HEK293 (cell line): ENCODE measurements at regions not wholly inside any gene's neighbourhood (a gene's known extent, or its start where the extent isn't known, plus 50 kb on each side); places are given as distances from the start of the nearest gene placed in this dataset.

Source experiments
- ZNF155 ChIP-seq: fragments of 450-650 bp; formaldehyde crosslinking; IDR thresholded peaks from 2 replicates; pipeline ENCODE4 v1.5.1; 2016; ENCODE audit warnings: missing biosample characterization, missing genetic modification characterization
- ZNF157 ChIP-seq: fragments of 450-650 bp; formaldehyde crosslinking; IDR thresholded peaks from 2 replicates; pipeline ENCODE4 v1.5.1; 2016; ENCODE audit warnings: missing biosample characterization, missing genetic modification characterization
- ZNF266 ChIP-seq: fragments of 450-650 bp; formaldehyde crosslinking; IDR thresholded peaks from 2 replicates; pipeline ENCODE4 v1.5.1; 2016; ENCODE audit warnings: missing biosample characterization, missing genetic modification characterization, low read depth
- ZNF274 ChIP-seq, 2 experiments: fragments of 200-500 bp in 1 of 2; fragments of 450-650 bp in 1 of 2; sonication (Bioruptor generic) in 1 of 2; formaldehyde crosslinking in 1 of 2; IDR thresholded peaks; 2 replicates each; pipeline versions ENCODE4 v1.5.1 to v1.6.1; 2014 to 2016; ENCODE audit warnings: borderline replicate concordance in 1 of 2, inconsistent platforms in 1 of 2, low read length in 1 of 2, missing biosample characterization in 1 of 2, missing genetic modification characterization in 1 of 2
- ZNF311 ChIP-seq: fragments of 450-650 bp; formaldehyde crosslinking; IDR thresholded peaks from 2 replicates; pipeline ENCODE4 v1.5.1; 2017; ENCODE audit warnings: missing biosample characterization, missing genetic modification characterization, borderline replicate concordance
- ZNF416 ChIP-seq: fragments of 450-650 bp; formaldehyde crosslinking; IDR thresholded peaks from 2 replicates; pipeline ENCODE4 v1.5.1; 2016; ENCODE audit warnings: missing biosample characterization, missing genetic modification characterization
- ZSCAN30 ChIP-seq: fragments of 450-650 bp; IDR thresholded peaks from 2 replicates; pipeline ENCODE4 v1.5.1; 2018; ENCODE audit warnings: missing biosample characterization, mild to moderate bottlenecking, missing genetic modification characterization, moderate library complexity
- TF ChIP-seq, protein P1 (sequence below): fragments of 450-650 bp; formaldehyde crosslinking; IDR thresholded peaks from 2 replicates; pipeline ENCODE4 v1.5.1; 2016; ENCODE audit warnings: missing biosample characterization, missing genetic modification characterization
- TF ChIP-seq, protein P2 (sequence below): fragments of 450-650 bp; formaldehyde crosslinking; IDR thresholded peaks from 2 replicates; pipeline ENCODE4 v1.5.1; 2016; ENCODE audit warnings: missing biosample characterization, missing genetic modification characterization
- TF ChIP-seq, protein P3 (sequence below): fragments of 450-650 bp; formaldehyde crosslinking; IDR thresholded peaks from 2 replicates; pipeline ENCODE4 v1.5.1; 2016; ENCODE audit warnings: missing biosample characterization, missing genetic modification characterization, borderline replicate concordance
- TF ChIP-seq, protein P4 (sequence below): sonication (generic); formaldehyde crosslinking; IDR thresholded peaks from 2 replicates; pipeline ENCODE4 v1.8.1; 2022; ENCODE audit warnings: mild to moderate bottlenecking, moderate library complexity, missing genetic modification reagents
- TF ChIP-seq, protein P5 (sequence below): fragments of 450-650 bp; formaldehyde crosslinking; IDR thresholded peaks from 2 replicates; pipeline ENCODE4 v1.5.1; 2016; ENCODE audit warnings: missing biosample characterization, missing genetic modification characterization, low read depth
- TF ChIP-seq, protein P6 (sequence below): fragments of 450-650 bp; formaldehyde crosslinking; IDR thresholded peaks from 2 replicates; pipeline ENCODE4 v1.5.1; 2016; ENCODE audit warnings: missing biosample characterization, missing genetic modification characterization

DNA sequence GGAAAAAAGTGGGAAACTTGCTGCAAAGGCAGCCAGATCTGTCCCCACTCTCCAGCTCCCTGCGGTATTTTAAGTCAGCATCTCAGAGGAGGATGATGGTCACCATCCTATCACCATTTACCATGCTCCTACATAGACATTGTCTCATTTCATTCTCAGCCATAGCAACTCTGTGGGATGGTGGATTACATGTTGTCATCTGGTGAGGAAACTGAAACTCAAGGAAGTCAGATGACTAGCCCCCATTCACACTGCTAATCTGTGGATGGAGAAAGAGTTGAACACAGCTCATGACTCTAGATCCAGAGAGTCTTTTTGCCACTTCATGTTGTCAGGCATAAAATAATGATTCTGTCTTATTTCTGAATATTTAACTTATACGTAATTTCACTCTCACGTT lies 323.5 kb downstream of the PTTG2 start:
- TF ChIP-seq, protein P1, sequence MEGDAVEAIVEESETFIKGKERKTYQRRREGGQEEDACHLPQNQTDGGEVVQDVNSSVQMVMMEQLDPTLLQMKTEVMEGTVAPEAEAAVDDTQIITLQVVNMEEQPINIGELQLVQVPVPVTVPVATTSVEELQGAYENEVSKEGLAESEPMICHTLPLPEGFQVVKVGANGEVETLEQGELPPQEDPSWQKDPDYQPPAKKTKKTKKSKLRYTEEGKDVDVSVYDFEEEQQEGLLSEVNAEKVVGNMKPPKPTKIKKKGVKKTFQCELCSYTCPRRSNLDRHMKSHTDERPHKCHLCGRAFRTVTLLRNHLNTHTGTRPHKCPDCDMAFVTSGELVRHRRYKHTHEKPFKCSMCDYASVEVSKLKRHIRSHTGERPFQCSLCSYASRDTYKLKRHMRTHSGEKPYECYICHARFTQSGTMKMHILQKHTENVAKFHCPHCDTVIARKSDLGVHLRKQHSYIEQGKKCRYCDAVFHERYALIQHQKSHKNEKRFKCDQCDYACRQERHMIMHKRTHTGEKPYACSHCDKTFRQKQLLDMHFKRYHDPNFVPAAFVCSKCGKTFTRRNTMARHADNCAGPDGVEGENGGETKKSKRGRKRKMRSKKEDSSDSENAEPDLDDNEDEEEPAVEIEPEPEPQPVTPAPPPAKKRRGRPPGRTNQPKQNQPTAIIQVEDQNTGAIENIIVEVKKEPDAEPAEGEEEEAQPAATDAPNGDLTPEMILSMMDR (tag by site-specific recombination) = no peak
- TF ChIP-seq ZNF155 (tag by site-specific recombination) = no peak
- TF ChIP-seq ZNF311 (tag by site-specific recombination) = no peak
- no peak for TF ChIP-seq ZSCAN30
- no peak for TF ChIP-seq ZNF274 (IDR thresholded peaks at IDR 0.05; ENCODE audit: low read length)
- no peak for TF ChIP-seq ZNF274 (tag by site-specific recombination; IDR thresholded peaks at IDR 0.05; ENCODE audit: borderline replicate concordance)
- TF ChIP-seq ZNF157 (tag by site-specific recombination) = no peak
- no peak for TF ChIP-seq ZNF266 (tag by site-specific recombination)
- TF ChIP-seq, protein P2, sequence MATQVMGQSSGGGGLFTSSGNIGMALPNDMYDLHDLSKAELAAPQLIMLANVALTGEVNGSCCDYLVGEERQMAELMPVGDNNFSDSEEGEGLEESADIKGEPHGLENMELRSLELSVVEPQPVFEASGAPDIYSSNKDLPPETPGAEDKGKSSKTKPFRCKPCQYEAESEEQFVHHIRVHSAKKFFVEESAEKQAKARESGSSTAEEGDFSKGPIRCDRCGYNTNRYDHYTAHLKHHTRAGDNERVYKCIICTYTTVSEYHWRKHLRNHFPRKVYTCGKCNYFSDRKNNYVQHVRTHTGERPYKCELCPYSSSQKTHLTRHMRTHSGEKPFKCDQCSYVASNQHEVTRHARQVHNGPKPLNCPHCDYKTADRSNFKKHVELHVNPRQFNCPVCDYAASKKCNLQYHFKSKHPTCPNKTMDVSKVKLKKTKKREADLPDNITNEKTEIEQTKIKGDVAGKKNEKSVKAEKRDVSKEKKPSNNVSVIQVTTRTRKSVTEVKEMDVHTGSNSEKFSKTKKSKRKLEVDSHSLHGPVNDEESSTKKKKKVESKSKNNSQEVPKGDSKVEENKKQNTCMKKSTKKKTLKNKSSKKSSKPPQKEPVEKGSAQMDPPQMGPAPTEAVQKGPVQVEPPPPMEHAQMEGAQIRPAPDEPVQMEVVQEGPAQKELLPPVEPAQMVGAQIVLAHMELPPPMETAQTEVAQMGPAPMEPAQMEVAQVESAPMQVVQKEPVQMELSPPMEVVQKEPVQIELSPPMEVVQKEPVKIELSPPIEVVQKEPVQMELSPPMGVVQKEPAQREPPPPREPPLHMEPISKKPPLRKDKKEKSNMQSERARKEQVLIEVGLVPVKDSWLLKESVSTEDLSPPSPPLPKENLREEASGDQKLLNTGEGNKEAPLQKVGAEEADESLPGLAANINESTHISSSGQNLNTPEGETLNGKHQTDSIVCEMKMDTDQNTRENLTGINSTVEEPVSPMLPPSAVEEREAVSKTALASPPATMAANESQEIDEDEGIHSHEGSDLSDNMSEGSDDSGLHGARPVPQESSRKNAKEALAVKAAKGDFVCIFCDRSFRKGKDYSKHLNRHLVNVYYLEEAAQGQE (tag by site-specific recombination) = no peak
- TF ChIP-seq, protein P3, sequence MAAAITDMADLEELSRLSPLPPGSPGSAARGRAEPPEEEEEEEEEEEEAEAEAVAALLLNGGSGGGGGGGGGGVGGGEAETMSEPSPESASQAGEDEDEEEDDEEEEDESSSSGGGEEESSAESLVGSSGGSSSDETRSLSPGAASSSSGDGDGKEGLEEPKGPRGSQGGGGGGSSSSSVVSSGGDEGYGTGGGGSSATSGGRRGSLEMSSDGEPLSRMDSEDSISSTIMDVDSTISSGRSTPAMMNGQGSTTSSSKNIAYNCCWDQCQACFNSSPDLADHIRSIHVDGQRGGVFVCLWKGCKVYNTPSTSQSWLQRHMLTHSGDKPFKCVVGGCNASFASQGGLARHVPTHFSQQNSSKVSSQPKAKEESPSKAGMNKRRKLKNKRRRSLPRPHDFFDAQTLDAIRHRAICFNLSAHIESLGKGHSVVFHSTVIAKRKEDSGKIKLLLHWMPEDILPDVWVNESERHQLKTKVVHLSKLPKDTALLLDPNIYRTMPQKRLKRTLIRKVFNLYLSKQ = no peak
- TF ChIP-seq, protein P4, sequence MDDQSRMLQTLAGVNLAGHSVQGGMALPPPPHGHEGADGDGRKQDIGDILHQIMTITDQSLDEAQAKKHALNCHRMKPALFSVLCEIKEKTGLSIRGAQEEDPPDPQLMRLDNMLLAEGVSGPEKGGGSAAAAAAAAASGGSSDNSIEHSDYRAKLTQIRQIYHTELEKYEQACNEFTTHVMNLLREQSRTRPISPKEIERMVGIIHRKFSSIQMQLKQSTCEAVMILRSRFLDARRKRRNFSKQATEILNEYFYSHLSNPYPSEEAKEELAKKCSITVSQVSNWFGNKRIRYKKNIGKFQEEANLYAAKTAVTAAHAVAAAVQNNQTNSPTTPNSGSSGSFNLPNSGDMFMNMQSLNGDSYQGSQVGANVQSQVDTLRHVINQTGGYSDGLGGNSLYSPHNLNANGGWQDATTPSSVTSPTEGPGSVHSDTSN (CRISPR knock-in tag) = no peak
- TF ChIP-seq, protein P5, sequence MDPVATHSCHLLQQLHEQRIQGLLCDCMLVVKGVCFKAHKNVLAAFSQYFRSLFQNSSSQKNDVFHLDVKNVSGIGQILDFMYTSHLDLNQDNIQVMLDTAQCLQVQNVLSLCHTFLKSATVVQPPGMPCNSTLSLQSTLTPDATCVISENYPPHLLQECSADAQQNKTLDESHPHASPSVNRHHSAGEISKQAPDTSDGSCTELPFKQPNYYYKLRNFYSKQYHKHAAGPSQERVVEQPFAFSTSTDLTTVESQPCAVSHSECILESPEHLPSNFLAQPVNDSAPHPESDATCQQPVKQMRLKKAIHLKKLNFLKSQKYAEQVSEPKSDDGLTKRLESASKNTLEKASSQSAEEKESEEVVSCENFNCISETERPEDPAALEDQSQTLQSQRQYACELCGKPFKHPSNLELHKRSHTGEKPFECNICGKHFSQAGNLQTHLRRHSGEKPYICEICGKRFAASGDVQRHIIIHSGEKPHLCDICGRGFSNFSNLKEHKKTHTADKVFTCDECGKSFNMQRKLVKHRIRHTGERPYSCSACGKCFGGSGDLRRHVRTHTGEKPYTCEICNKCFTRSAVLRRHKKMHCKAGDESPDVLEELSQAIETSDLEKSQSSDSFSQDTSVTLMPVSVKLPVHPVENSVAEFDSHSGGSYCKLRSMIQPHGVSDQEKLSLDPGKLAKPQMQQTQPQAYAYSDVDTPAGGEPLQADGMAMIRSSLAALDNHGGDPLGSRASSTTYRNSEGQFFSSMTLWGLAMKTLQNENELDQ (tag by site-specific recombination) = no peak
- no peak for TF ChIP-seq ZNF416
- TF ChIP-seq, protein P6, sequence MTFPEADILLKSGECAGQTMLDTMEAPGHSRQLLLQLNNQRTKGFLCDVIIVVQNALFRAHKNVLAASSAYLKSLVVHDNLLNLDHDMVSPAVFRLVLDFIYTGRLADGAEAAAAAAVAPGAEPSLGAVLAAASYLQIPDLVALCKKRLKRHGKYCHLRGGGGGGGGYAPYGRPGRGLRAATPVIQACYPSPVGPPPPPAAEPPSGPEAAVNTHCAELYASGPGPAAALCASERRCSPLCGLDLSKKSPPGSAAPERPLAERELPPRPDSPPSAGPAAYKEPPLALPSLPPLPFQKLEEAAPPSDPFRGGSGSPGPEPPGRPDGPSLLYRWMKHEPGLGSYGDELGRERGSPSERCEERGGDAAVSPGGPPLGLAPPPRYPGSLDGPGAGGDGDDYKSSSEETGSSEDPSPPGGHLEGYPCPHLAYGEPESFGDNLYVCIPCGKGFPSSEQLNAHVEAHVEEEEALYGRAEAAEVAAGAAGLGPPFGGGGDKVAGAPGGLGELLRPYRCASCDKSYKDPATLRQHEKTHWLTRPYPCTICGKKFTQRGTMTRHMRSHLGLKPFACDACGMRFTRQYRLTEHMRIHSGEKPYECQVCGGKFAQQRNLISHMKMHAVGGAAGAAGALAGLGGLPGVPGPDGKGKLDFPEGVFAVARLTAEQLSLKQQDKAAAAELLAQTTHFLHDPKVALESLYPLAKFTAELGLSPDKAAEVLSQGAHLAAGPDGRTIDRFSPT (tag by site-specific recombination) = no peak
